ENCODE measurements at regions not wholly inside any gene's neighbourhood (a gene's known extent, or its start where the extent isn't known, plus 50 kb on each side); places are given as distances from the start of the nearest gene placed in this dataset.

GRCh38 chr2:59926731-59927130 is 626.7 kb downstream of the BCL11A start:
- no peaks in the 10 kb centered on the region for H3K4me1 ChIP-seq (ENCODE audit: insufficient read depth, low read length)
- no peaks in the 10 kb centered on the region for H3K36me3 ChIP-seq (ENCODE audit: insufficient read depth, low read length)

DNA sequence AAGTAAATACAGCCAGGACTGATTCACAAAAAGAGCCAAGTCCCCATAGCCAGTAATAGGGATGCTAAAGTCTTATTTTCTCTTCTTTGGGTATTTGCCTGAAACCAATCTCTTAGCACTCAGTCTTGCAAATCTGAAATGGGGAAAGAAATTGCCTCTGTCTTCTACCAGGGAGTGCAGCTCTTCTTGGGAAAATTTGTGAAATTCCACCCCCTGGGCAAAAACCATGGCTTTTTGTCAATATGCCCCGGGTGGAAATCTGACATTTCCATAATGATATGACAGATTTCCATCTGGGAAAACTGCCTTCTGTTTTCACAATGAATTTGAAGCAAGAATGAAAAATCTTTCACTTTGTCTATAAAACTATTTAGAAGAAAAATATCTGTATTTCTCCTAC is 628.1 kb downstream of the BCL11A start:
- Histone ChIP-seq H3K4me1 (ENCODE audit: insufficient read depth, low read length) (no peaks in the 10 kb centered on the region), H3K9ac (ENCODE audit: low read length) (no peak overlapping the region), H3K4me3 (ENCODE audit: low read depth in 1 of 2, low read length in 2 of 2) (no peak overlapping the region), H3K27me3 (ENCODE audit: control insufficient read depth in 1 of 2, insufficient read depth in 2 of 2, low read length in 2 of 2) (no peaks in the 10 kb centered on the region), H3K36me3 (ENCODE audit: insufficient read depth, low read length) (no peaks in the 10 kb centered on the region), H3K9me3 (ENCODE audit: low read length) (no peaks in the 10 kb centered on the region), H3K27ac (ENCODE audit: low read depth, low read length) (no peak overlapping the region)

More at GRCh38 chr2:59926731-59927130, 626.7 kb downstream of the BCL11A start:
- Histone ChIP-seq H3K9me3 (ENCODE audit: low read length) (no peaks in the 10 kb centered on the region), H3K4me3 (ENCODE audit: low read depth in 1 of 2, low read length in 2 of 2) (no peak overlapping the region), H3K27me3 (ENCODE audit: control insufficient read depth in 1 of 2, insufficient read depth in 2 of 2, low read length in 2 of 2) (no peaks in the 10 kb centered on the region), H3K9ac (ENCODE audit: low read length) (no peak overlapping the region), H3K27ac (ENCODE audit: low read depth, low read length) (no peak overlapping the region)

GRCh38 chr2:59924346-59924745 is 629.1 kb downstream of the BCL11A start:
- Histone ChIP-seq H3K9me3 (ENCODE audit: low read length) (no peaks in the 10 kb centered on the region), H3K4me1 (ENCODE audit: insufficient read depth, low read length) (no peaks in the 10 kb centered on the region), H3K4me3 (ENCODE audit: low read depth in 1 of 2, low read length in 2 of 2) (no peak overlapping the region)

DNA sequence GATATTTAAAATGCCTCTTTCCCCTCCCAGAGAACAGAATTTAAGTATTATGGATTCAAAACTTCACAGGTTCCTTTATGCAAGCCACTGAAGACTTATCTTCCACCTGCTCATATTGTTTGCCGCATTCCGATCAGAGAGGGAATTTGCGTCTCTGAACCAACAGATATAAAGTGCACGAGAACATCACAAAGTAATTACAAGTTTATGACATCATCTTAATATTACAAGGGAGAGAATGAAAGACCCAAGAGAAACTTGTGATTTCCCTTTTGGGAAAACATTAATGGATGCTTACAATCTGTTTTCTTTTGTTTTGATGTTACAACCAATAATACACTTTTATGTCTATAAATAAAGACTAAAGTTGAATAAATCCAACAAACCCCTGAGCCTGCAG is 631.0 kb downstream of the BCL11A start:
- Histone ChIP-seq H3K9me3 (ENCODE audit: low read length) (no peaks in the 10 kb centered on the region), H3K4me3 (ENCODE audit: low read depth in 1 of 2, low read length in 2 of 2) (no peak overlapping the region), H3K9ac (ENCODE audit: low read length) (no peak overlapping the region), H3K27me3 (ENCODE audit: control insufficient read depth in 1 of 2, insufficient read depth in 2 of 2, low read length in 2 of 2) (no peaks in the 10 kb centered on the region), H3K4me1 (ENCODE audit: insufficient read depth, low read length) (no peaks in the 10 kb centered on the region), H3K27ac (ENCODE audit: low read depth, low read length) (no peak overlapping the region), H3K36me3 (ENCODE audit: insufficient read depth, low read length) (no peaks in the 10 kb centered on the region)

More at GRCh38 chr2:59924346-59924745, 629.1 kb downstream of the BCL11A start:
- Histone ChIP-seq H3K36me3 (ENCODE audit: insufficient read depth, low read length) (no peaks in the 10 kb centered on the region), H3K27ac (ENCODE audit: low read depth, low read length) (no peak overlapping the region), H3K9ac (ENCODE audit: low read length) (no peak overlapping the region), H3K27me3 (ENCODE audit: control insufficient read depth in 1 of 2, insufficient read depth in 2 of 2, low read length in 2 of 2) (no peaks in the 10 kb centered on the region)

DNA sequence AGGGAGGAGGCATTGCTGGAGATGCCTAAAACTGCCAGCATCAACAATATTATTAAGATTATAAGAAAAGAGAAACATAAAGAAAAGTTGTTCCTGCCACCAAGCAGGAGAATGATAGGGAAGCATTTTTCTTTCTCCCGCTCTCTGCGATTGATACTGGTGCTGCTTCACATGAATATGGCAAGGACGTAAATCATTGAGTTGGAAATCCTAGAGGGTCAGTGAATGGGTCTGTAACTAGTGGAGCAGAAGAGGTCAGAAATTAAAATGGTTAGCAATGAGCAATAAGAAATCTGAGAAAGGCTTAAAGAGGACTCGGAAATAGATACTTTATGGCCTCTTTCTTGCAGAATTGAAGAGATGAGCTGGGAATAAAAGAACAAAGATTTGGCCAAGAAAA is 631.7 kb downstream of the BCL11A start:
- H3K9me3 ChIP-seq (ENCODE audit: low read length), result no peaks in the 10 kb centered on the region
- H3K9ac ChIP-seq (ENCODE audit: low read length), result no peak overlapping the region
- no peaks in the 10 kb centered on the region for H3K36me3 ChIP-seq (ENCODE audit: insufficient read depth, low read length)
- H3K27ac ChIP-seq (ENCODE audit: low read depth, low read length), result no peak overlapping the region
- H3K4me1 ChIP-seq (ENCODE audit: insufficient read depth, low read length), result no peaks in the 10 kb centered on the region
- no peak overlapping the region for H3K4me3 ChIP-seq (ENCODE audit: low read depth in 1 of 2, low read length in 2 of 2)
- no peaks in the 10 kb centered on the region for H3K27me3 ChIP-seq (ENCODE audit: control insufficient read depth in 1 of 2, insufficient read depth in 2 of 2, low read length in 2 of 2)

GRCh38 chr2:59920961-59921360 is 632.5 kb downstream of the BCL11A start:
- Histone ChIP-seq H3K27me3 (ENCODE audit: control insufficient read depth in 1 of 2, insufficient read depth in 2 of 2, low read length in 2 of 2) (no peaks in the 10 kb centered on the region), H3K9ac (ENCODE audit: low read length) (no peak overlapping the region), H3K27ac (ENCODE audit: low read depth, low read length) (no peak overlapping the region), H3K36me3 (ENCODE audit: insufficient read depth, low read length) (no peaks in the 10 kb centered on the region), H3K9me3 (ENCODE audit: low read length) (no peaks in the 10 kb centered on the region), H3K4me1 (ENCODE audit: insufficient read depth, low read length) (no peaks in the 10 kb centered on the region), H3K4me3 (ENCODE audit: low read depth in 1 of 2, low read length in 2 of 2) (no peak overlapping the region)

DNA sequence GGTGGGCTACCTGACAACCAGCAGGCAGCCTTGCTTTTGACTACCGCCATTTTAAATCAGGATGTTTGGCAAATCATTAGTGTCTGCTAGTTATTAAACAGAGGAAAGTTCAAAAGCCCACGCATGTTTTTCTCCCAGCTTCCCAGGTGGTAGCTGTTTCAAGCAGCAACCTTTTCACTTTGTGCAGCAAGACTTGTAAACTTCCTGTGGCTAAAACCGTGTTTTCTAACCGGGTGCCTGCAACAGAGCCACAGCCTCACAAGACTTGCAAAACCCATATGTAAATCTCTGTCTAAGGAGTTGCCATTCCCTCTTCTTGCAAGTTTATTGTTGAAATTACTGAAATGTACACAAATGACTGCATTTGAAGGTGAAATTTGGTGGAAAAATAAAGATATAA is 633.1 kb downstream of the BCL11A start:
- no peak overlapping the region for H3K27ac ChIP-seq (ENCODE audit: low read depth, low read length)

GRCh38 chr2:59919579-59919978 is 633.9 kb downstream of the BCL11A start:
- Histone ChIP-seq H3K9me3 (ENCODE audit: low read length) (no peaks in the 10 kb centered on the region), H3K27me3 (ENCODE audit: control insufficient read depth in 1 of 2, insufficient read depth in 2 of 2, low read length in 2 of 2) (no peaks in the 10 kb centered on the region), H3K27ac (ENCODE audit: low read depth, low read length) (no peak overlapping the region), H3K36me3 (ENCODE audit: insufficient read depth, low read length) (no peaks in the 10 kb centered on the region), H3K4me3 (ENCODE audit: low read depth in 1 of 2, low read length in 2 of 2) (no peak overlapping the region), H3K9ac (ENCODE audit: low read length) (no peak overlapping the region), H3K4me1 (ENCODE audit: insufficient read depth, low read length) (no peaks in the 10 kb centered on the region)

More for the DNA sequence above, 633.1 kb downstream of the BCL11A start:
- Histone ChIP-seq H3K36me3 (ENCODE audit: insufficient read depth, low read length) (no peaks in the 10 kb centered on the region), H3K9me3 (ENCODE audit: low read length) (no peaks in the 10 kb centered on the region), H3K9ac (ENCODE audit: low read length) (no peak overlapping the region), H3K4me1 (ENCODE audit: insufficient read depth, low read length) (no peaks in the 10 kb centered on the region), H3K4me3 (ENCODE audit: low read depth in 1 of 2, low read length in 2 of 2) (no peak overlapping the region), H3K27me3 (ENCODE audit: control insufficient read depth in 1 of 2, insufficient read depth in 2 of 2, low read length in 2 of 2) (no peaks in the 10 kb centered on the region)

DNA sequence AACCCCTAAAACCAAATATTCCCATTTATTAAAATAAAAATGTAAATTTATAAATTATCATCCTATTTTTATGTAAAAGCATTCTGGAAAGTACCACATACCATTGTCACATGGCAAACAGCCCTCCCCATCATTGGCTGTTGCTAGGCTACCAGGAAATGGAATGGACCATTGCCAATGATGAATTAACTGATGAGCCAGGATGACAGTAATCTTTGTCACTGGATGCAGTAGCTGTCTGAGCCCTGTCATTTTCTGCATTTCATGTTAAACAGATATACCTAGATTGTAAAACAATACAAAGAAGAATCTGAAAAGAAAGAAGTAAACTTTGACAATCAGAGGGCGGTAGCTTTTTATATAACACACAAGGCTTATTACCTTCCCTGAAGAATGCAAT is 641.4 kb downstream of the BCL11A start:
- H3K36me3 ChIP-seq (ENCODE audit: insufficient read depth, low read length), result no peaks in the 10 kb centered on the region
- no peak overlapping the region for H3K9ac ChIP-seq (ENCODE audit: low read length)
- H3K4me1 ChIP-seq (ENCODE audit: insufficient read depth, low read length), result no peaks in the 10 kb centered on the region
- H3K27ac ChIP-seq (ENCODE audit: low read depth, low read length), result no peak overlapping the region
- H3K4me3 ChIP-seq (ENCODE audit: low read depth in 1 of 2, low read length in 2 of 2), result no peak overlapping the region
- no peaks in the 10 kb centered on the region for H3K27me3 ChIP-seq (ENCODE audit: control insufficient read depth in 1 of 2, insufficient read depth in 2 of 2, low read length in 2 of 2)
- H3K9me3 ChIP-seq (ENCODE audit: low read length), result no peaks in the 10 kb centered on the region

GRCh38 chr2:59910166-59910565 is 643.3 kb downstream of the BCL11A start:
- Histone ChIP-seq H3K9me3 (ENCODE audit: low read length) (no peaks in the 10 kb centered on the region), H3K36me3 (ENCODE audit: insufficient read depth, low read length) (no peaks in the 10 kb centered on the region), H3K27me3 (ENCODE audit: control insufficient read depth in 1 of 2, insufficient read depth in 2 of 2, low read length in 2 of 2) (no peaks in the 10 kb centered on the region), H3K4me1 (ENCODE audit: insufficient read depth, low read length) (no peaks in the 10 kb centered on the region), H3K4me3 (ENCODE audit: low read depth in 1 of 2, low read length in 2 of 2) (no peak overlapping the region), H3K27ac (ENCODE audit: low read depth, low read length) (no peak overlapping the region), H3K9ac (ENCODE audit: low read length) (no peak overlapping the region)

- Histone ChIP-seq H3K9ac (ENCODE audit: low read length) (no peak overlapping the region), H3K36me3 (ENCODE audit: insufficient read depth, low read length) (no peaks in the 10 kb centered on the region), H3K9me3 (ENCODE audit: low read length) (no peaks in the 10 kb centered on the region), H3K4me1 (ENCODE audit: insufficient read depth, low read length) (no peaks in the 10 kb centered on the region), H3K27ac (ENCODE audit: low read depth, low read length) (no peak overlapping the region), H3K27me3 (ENCODE audit: control insufficient read depth in 1 of 2, insufficient read depth in 2 of 2, low read length in 2 of 2) (no peaks in the 10 kb centered on the region), H3K4me3 (ENCODE audit: low read depth in 1 of 2, low read length in 2 of 2) (no peak overlapping the region)
Measured at GRCh38 chr2:59909147-59909546, 644.3 kb downstream of the BCL11A start.

GRCh38 chr2:59905731-59906130 is 647.7 kb downstream of the BCL11A start:
- Histone ChIP-seq H3K4me3 (ENCODE audit: low read depth in 1 of 2, low read length in 2 of 2) (no peak overlapping the region), H3K9me3 (ENCODE audit: low read length) (no peaks in the 10 kb centered on the region), H3K4me1 (ENCODE audit: insufficient read depth, low read length) (no peaks in the 10 kb centered on the region), H3K36me3 (ENCODE audit: insufficient read depth, low read length) (no peaks in the 10 kb centered on the region), H3K27ac (ENCODE audit: low read depth, low read length) (no peak overlapping the region), H3K9ac (ENCODE audit: low read length) (no peak overlapping the region), H3K27me3 (ENCODE audit: control insufficient read depth in 1 of 2, insufficient read depth in 2 of 2, low read length in 2 of 2) (no peaks in the 10 kb centered on the region)

Data from muscle layer of colon (tissue), 2 donors.